Transverse colon (tissue), 4 donors: ENCODE measurements at regions not wholly inside any gene's neighbourhood (a gene's known extent, or its start where the extent isn't known, plus 50 kb on each side); places are given as distances from the start of the nearest gene placed in this dataset.

Experiments
- DNase-seq: peaks from one replicate; pipeline ENCODE4 v3.0.0-alpha.2; 2019
- H3K27ac ChIP-seq, 4 donors: fragments of 200-600 bp; sonication (generic); 2 replicates each; pipeline ENCODE4 v1.5.1; 2016 to 2018; ENCODE audit warnings: inconsistent platforms in 4 of 4
- H3K27me3 ChIP-seq: fragments of 200-600 bp; sonication (generic); 2 replicates; pipeline ENCODE4 v1.5.1; 2017; ENCODE audit warnings: inconsistent platforms
- H3K36me3 ChIP-seq, 4 donors: fragments of 200-600 bp; sonication (generic); 2 replicates each; pipeline ENCODE4 v1.5.1; 2017 to 2019; ENCODE audit warnings: inconsistent platforms in 4 of 4
- H3K4me1 ChIP-seq, 4 donors: fragments of 200-600 bp; sonication (generic); 2 replicates each; pipeline ENCODE4 v1.5.1; 2017 to 2020; ENCODE audit warnings: inconsistent platforms in 4 of 4
- H3K4me3 ChIP-seq, 4 donors: fragments of 200-600 bp; sonication (generic); 1 replicate in 1 of 4; 2 replicates in 3 of 4; pipeline versions ENCODE4 v1.5.1 to v1.6.1; 2017 to 2019; ENCODE audit warnings: inconsistent platforms in 4 of 4
- H3K9me3 ChIP-seq, 2 donors: fragments of 200-600 bp; sonication (generic); 2 replicates each; pipeline ENCODE4 v1.5.1; 2017 to 2019; ENCODE audit warnings: inconsistent platforms in 2 of 2
- CTCF ChIP-seq, 5 experiments: fragments of 200-600 bp in 3 of 5; fragments of 450-650 bp in 2 of 5; sonication (generic) in 3 of 5; IDR thresholded peaks; 1 replicate in 2 of 5; 2 replicates in 3 of 5; pipeline ENCODE4 v1.5.1; 2016 to 2017; ENCODE audit warnings: antibody characterized with exemption in 5 of 5, inconsistent platforms in 3 of 5, mild to moderate bottlenecking in 2 of 5, moderate library complexity in 1 of 5
- EP300 ChIP-seq: sonication (generic); formaldehyde crosslinking; IDR thresholded peaks from one replicate; pipeline ENCODE4 v1.6.1; 2017; ENCODE audit warnings: antibody characterized with exemption, low read depth
- POLR2A ChIP-seq: fragments of 450-650 bp; IDR thresholded peaks from one replicate; pipeline ENCODE4 v1.6.1; 2016; ENCODE audit warnings: antibody characterized with exemption, mild to moderate bottlenecking, moderate library complexity
- POLR2AphosphoS5 ChIP-seq, 3 donors: sonication (generic); formaldehyde crosslinking; IDR thresholded peaks; one replicate each; pipeline ENCODE4 v1.6.1; 2016; ENCODE audit warnings: antibody characterized with exemption in 3 of 3
- WGBS, 2 donors: methylation state at CpG; one replicate each; pipeline ENCODE4 v1.1.5; 2018; ENCODE audit warnings: low coverage in 1 of 2; 5-methylcytosine and 5-hydroxymethylcytosine counted together
- in situ Hi-C, 4 donors: fragments of 200-750 bp; cut with MboI; loops; one replicate each; pipeline versions ENCODE4 v1.15.0 to v1.15.1; 2017; ENCODE audit warnings: low sequenced_read_pairs in 3 of 4, low pct_ligation_motif_present in 1 of 4, low pct_unique_long_range_greater_than_20kb in 1 of 4
- intact Hi-C: fragments of 100-400 bp; cut with DNase I; formaldehyde crosslinking; loops from one replicate; pipeline ENCODE4 v1.15.1; 2023; ENCODE audit warnings: low total_unique reads

- intact Hi-C loops (no loop called here), in situ Hi-C loops (no loop called here)
- H3K4me3 ChIP-seq = no peak overlapping the region
- DNase-seq = no peak
- TF ChIP-seq POLR2AphosphoS5 (IDR thresholded peaks at IDR 0.05) (no peak), EP300 (no peak), POLR2A (no peak), CTCF (IDR thresholded peaks at IDR 0.05) (no peak)
- no peaks in the 10 kb centered on the region for H3K27me3 ChIP-seq
- WGBS, 2 donors = 0% methylated on average over 1 of the region's 1 CpG; no CpG with 5 or more reads in 1 of the 2 donors
- no peaks in the 10 kb centered on the region for H3K4me1 ChIP-seq
- no peak overlapping the region for H3K27ac ChIP-seq
- H3K9me3 ChIP-seq = no peaks in the 10 kb centered on the region
- H3K36me3 ChIP-seq = no peaks in the 10 kb centered on the region
These were observed 1442.9 kb downstream of the SLITRK1 start for GRCh38 chr13:82439159-82439904.

DNA sequence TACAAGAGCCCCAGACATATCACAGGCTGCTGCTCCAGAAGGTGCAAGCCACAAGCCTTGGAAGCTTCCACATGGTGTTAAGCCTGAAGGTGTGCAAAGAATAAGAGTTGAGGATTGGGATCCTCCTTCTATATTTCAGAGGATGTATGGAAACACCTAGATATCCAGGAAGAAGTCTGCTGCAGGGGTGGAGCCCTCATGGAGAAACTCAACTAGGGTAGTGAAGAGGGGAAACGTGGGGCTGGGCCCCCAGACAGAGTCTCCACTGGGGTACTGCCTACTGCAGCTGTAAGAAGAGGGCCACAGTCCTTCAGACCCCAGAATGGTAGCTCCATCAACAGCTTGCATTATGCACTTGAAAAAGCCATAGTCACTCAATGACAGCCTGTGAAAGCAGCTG is 1444.0 kb downstream of the SLITRK1 start:
- Histone ChIP-seq H3K4me1 (no peaks in the 10 kb centered on the region), H3K27me3 (no peaks in the 10 kb centered on the region), H3K36me3 (no peaks in the 10 kb centered on the region), H3K4me3 (no peak overlapping the region), H3K9me3 (no peaks in the 10 kb centered on the region), H3K27ac (no peak overlapping the region)
- TF ChIP-seq EP300 (no peak), CTCF (IDR thresholded peaks at IDR 0.05) (no peak), POLR2A (no peak), POLR2AphosphoS5 (IDR thresholded peaks at IDR 0.05) (no peak)
- WGBS, 2 donors = 24% methylated on average over 1 of the region's 1 CpG; no CpG with 5 or more reads in 1 of the 2 donors
- intact Hi-C loops = no loop called here
- in situ Hi-C loops = no loop called here
- DNase-seq = no peak

- DNase-seq = no peak
- Histone ChIP-seq H3K36me3 (no peaks in the 10 kb centered on the region), H3K27ac (no peak overlapping the region), H3K4me3 (no peak overlapping the region), H3K9me3 (no peaks in the 10 kb centered on the region), H3K4me1 (no peaks in the 10 kb centered on the region), H3K27me3 (no peaks in the 10 kb centered on the region)
- TF ChIP-seq POLR2A = no peak
- no peak for TF ChIP-seq POLR2AphosphoS5 (IDR thresholded peaks at IDR 0.05)
- TF ChIP-seq EP300 = no peak
- TF ChIP-seq CTCF (IDR thresholded peaks at IDR 0.05) = no peak
- 46% methylated on average over 1 of the region's 1 CpG; no CpG with 5 or more reads in 1 of the 2 donors for WGBS, 2 donors
- in situ Hi-C loops = no loop called here
- intact Hi-C loops = no loop called here
These were observed 1446.1 kb downstream of the SLITRK1 start for GRCh38 chr13:82436099-82436585.

DNA sequence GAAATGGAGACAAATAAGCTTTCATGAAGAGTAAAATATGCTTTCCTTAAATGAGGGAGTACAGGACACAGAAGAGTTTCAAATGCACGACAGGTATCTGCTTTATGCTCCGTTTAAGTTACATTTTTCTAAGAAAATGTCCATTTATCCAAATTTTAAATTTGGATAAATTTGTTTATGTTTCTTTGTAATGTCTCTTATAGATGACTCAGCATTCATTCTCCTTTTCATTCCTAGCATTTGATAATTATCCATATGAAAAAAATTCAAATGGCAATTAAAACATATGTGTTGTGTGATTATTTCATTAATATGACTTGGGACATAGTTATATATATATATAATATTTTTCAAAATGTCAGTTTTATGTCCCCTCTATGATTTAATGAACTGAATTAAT is 1449.3 kb downstream of the SLITRK1 start:
- in situ Hi-C loops = no loop called here
- intact Hi-C loops = no loop called here

More for the DNA sequence above, 1449.3 kb downstream of the SLITRK1 start:
- Histone ChIP-seq H3K9me3 (no peaks in the 10 kb centered on the region), H3K27me3 (no peaks in the 10 kb centered on the region), H3K36me3 (no peaks in the 10 kb centered on the region), H3K27ac (no peak overlapping the region), H3K4me1 (no peaks in the 10 kb centered on the region), H3K4me3 (no peak overlapping the region)
- DNase-seq = no peak
- WGBS, 2 donors = 70 to 92% methylated on average over 2 of the region's 2 CpGs
- TF ChIP-seq POLR2A = no peak
- TF ChIP-seq EP300 = no peak
- TF ChIP-seq POLR2AphosphoS5 (IDR thresholded peaks at IDR 0.05) = no peak
- no peak for TF ChIP-seq CTCF (IDR thresholded peaks at IDR 0.05)
